Bronchial epithelial cell (primary cell): ENCODE measurements at regions not wholly inside any gene's neighbourhood (a gene's known extent, or its start where the extent isn't known, plus 50 kb on each side); places are given as distances from the start of the nearest gene placed in this dataset.

Source experiments
- DNase-seq: peaks from one replicate; pipeline ENCODE4 v3.0.0-alpha.2; 2010; ENCODE audit warnings: low read depth
- FAIRE-seq: peaks from 2 replicates; lab custom pipeline; 2011; peaks lifted over from hg19 to GRCh38; lab: Jason Lieb, UNC
- H3K27me3 ChIP-seq: 2 replicates; pipeline ENCODE4 v1.5.1; 2011; ENCODE audit warnings: low read length; ENCODE audit not compliant: control insufficient read depth, insufficient read depth
- H3K36me3 ChIP-seq: 2 replicates; pipeline ENCODE4 v1.5.1; 2011; ENCODE audit warnings: low read length; ENCODE audit not compliant: control insufficient read depth, insufficient read depth
- H3K4me3 ChIP-seq: 2 replicates; pipeline ENCODE4 v1.5.1; 2011; ENCODE audit warnings: mild to moderate bottlenecking, low read depth, low read length, control low read depth
- TF ChIP-seq, protein P1 (sequence below): IDR thresholded peaks from 2 replicates; pipeline ENCODE4 v1.5.1; 2011; ENCODE audit warnings: mild to moderate bottlenecking, moderate library complexity, low read length, control low read depth, inconsistent platforms; ENCODE audit not compliant: insufficient read depth, severe bottlenecking

DNA sequence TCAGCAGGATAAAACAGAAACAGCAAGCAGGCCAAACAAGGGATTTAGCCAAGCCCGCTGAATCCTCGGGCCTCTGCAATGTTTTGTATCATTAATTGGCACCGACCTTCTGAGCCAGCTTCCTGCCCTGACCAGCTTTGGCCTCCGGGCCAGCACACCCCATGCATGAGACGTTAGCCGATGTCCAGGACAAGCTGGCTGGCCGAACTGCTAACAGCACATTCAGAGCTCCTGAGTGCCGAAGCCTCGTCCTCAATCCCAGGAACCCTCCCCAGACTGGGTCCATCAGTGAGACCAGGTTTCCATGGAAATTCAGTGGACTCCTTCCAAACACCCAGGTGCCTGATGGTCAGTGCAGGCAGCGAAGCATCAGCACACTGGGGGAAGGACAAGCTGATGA is 134.3 kb upstream of the PFKP start:
- H3K4me3 ChIP-seq, result no peak overlapping the region
- TF ChIP-seq, protein P1, sequence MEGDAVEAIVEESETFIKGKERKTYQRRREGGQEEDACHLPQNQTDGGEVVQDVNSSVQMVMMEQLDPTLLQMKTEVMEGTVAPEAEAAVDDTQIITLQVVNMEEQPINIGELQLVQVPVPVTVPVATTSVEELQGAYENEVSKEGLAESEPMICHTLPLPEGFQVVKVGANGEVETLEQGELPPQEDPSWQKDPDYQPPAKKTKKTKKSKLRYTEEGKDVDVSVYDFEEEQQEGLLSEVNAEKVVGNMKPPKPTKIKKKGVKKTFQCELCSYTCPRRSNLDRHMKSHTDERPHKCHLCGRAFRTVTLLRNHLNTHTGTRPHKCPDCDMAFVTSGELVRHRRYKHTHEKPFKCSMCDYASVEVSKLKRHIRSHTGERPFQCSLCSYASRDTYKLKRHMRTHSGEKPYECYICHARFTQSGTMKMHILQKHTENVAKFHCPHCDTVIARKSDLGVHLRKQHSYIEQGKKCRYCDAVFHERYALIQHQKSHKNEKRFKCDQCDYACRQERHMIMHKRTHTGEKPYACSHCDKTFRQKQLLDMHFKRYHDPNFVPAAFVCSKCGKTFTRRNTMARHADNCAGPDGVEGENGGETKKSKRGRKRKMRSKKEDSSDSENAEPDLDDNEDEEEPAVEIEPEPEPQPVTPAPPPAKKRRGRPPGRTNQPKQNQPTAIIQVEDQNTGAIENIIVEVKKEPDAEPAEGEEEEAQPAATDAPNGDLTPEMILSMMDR, result no peak
- FAIRE-seq, result no peak
- no peaks in the 10 kb centered on the region for H3K27me3 ChIP-seq
- DNase-seq, result no peak
- H3K36me3 ChIP-seq, result no peaks in the 10 kb centered on the region

DNA sequence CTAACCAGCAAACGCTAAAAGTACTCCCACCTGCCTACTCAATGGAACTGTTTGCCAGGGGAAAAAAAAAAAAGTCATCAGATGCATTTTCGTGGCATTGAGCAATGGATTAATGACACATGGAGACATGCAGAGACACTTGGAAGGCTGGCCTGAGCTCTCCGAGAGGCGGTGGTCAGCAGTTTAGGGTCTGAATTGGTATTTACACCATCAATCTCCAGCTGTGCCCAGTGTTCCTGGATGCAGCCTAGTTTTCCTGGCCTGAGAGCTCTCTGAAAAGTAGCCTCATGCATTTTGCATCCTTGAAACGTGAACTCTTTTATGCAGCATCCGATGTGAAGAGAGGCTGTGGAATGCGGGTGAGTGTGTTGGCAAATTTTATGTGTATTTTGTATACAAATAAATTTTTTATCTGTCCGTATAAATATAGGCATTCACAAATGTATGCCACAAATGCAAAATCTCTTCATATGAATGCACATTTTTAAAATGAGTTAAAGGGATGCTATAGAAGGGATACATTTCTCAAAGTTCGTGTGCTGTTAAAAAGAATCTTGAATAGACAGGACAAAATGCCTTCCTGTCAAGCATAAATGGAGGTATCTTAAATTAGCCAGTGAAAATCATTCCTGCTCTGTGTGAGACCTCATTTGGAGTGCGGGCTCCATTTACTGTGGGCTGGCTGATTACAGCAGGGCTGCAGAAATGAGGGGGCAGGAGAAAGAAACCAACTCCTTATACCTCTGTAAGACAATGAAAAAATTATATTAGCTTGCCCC is 137.7 kb upstream of the PFKP start:
- TF ChIP-seq, protein P1, result no peak
- FAIRE-seq, result no peak
- no peak overlapping the region for H3K4me3 ChIP-seq
- H3K27me3 ChIP-seq, result no peaks in the 10 kb centered on the region
- H3K36me3 ChIP-seq, result no peaks in the 10 kb centered on the region
- DNase-seq, result no peak

DNA sequence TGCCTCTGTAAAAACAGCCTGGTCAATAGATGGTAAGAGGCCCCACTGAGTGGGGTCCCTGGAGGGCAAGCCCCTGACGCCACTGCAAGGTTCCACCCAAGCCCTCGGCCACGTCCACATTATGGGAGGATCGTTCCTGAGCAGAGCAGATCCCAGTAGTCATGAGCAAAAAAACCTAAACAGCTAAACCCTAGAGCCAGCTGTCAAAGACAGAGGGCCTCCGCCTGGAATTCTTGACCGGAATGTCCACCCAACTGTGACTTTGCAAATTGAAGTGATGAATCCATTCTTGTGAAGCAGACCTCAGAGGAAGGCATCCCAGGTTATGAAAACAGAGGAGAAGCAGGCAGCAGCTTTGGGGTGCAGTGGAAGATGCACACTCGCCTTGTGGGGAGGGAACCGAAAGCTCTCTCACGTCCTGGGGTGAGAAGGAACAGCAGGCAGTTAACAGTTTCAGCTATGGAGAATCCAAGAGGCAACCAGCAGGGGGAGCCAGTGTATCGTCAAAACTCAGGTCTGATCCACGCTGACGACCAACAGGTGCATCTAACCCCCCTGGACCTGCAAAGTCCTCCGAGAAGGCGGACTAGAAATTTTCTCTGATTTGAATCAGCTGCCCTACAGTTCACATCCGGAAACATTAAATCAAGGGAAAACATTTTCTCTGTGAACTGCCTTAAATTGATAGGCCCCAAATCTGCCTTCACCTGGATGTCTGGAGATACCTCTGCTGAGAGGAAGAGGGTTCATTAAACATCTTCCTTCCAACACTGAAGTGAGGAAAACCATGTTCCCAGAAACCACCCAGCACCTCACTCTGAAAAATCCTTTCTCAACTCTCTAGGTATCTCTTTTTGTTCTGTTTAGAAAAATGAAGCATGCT is 139.1 kb upstream of the PFKP start:
- peak; percentile 40 for FAIRE-seq
- peak; percentile 35 for DNase-seq

DNA sequence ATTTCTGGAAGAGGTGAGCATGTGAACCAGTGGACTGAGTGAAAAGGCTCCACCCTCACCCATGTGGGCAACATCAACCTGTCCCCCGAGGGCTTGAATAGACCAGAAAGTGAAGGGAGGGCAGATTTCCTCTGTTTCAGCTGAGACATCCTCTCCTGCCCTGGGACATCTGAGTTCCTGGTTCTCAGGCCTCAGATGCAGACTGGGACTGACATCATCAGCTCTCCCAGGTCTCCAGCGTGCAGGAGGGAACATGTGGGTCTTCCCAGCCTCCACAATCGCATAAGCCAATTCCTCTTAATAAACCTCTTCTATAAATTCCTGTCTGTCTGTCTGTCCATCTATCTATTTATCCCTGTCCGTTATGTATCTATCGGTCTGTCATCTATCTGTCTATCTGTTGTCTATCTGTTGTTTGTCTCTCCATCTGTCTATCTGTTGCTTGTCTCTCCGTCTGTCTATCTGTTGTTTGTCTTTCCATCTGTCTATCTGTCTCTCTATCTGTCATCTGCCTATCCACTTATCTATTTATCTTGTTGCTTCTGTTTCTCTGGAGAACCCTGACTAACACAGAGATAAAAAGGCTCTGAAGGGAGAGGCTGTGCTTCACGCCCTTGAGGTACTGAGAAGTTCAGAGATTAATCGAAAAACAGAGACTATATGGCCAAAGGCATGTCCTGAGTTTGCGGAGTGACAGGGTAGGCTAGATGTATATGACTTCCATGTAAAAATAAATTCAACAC is 140.3 kb upstream of the PFKP start:
- DNase-seq (no peak), FAIRE-seq (no peak)
- Histone ChIP-seq H3K36me3 (no peaks in the 10 kb centered on the region), H3K27me3 (no peaks in the 10 kb centered on the region), H3K4me3 (no peak overlapping the region)
- TF ChIP-seq, protein P1, result no peak

More for the DNA sequence above, 139.1 kb upstream of the PFKP start:
- no peak overlapping the region for H3K4me3 ChIP-seq
- no peaks in the 10 kb centered on the region for H3K27me3 ChIP-seq
- no peaks in the 10 kb centered on the region for H3K36me3 ChIP-seq
- TF ChIP-seq, protein P1, result peak; percentile 82

- peak; percentile 22 for DNase-seq
- no peaks in the 10 kb centered on the region for H3K36me3 ChIP-seq
- no peak overlapping the region for H3K4me3 ChIP-seq
- H3K27me3 ChIP-seq, result no peaks in the 10 kb centered on the region
- TF ChIP-seq, protein P1, result no peak
- no peak for FAIRE-seq
Observed at GRCh38 chr10:2925631-2926030, 141.7 kb upstream of the PFKP start.
